Muscle of leg (tissue), 3 donors: ENCODE measurements at regions not wholly inside any gene's neighbourhood (a gene's known extent, or its start where the extent isn't known, plus 50 kb on each side); places are given as distances from the start of the nearest gene placed in this dataset.

Source experiments
- DNase-seq: peaks from one replicate; pipeline ENCODE4 v3.0.0; 2013
- H3K27ac ChIP-seq: one replicate; pipeline ENCODE4 v1.5.1; 2013; ENCODE audit warnings: mild to moderate bottlenecking, low read length, control low read depth
- H3K27me3 ChIP-seq: one replicate; pipeline ENCODE4 v1.6.1; 2013; ENCODE audit warnings: low read length; ENCODE audit not compliant: control insufficient read depth, insufficient read depth
- H3K36me3 ChIP-seq: one replicate; pipeline ENCODE4 v1.6.1; 2013; ENCODE audit warnings: low read length; ENCODE audit not compliant: control insufficient read depth, insufficient read depth
- H3K4me1 ChIP-seq: one replicate; pipeline ENCODE4 v1.6.1; 2013; ENCODE audit warnings: low read length; ENCODE audit not compliant: control insufficient read depth, insufficient read depth
- H3K4me3 ChIP-seq: one replicate; pipeline ENCODE4 v1.5.1; 2013; ENCODE audit warnings: low read length, control low read depth
- H3K9me3 ChIP-seq: replicated peaks from 2 replicates; pipeline ENCODE4 v1.6.1; 2013; ENCODE audit warnings: low read depth, low read length; ENCODE audit not compliant: control insufficient read depth
- WGBS: methylation state at CpG from one replicate; pipeline ENCODE4 v1.1.5; 2013; ENCODE audit warnings: missing lambda C conversion rate; ENCODE audit not compliant: insufficient coverage; 5-methylcytosine and 5-hydroxymethylcytosine counted together

- no peak overlapping the region for H3K27ac ChIP-seq
- no peaks in the 10 kb centered on the region for H3K9me3 ChIP-seq
- no peak for DNase-seq
- peaks cover 7% of the 10 kb centered on the region for H3K27me3 ChIP-seq
- no peaks in the 10 kb centered on the region for H3K4me1 ChIP-seq
- H3K36me3 ChIP-seq = no peaks in the 10 kb centered on the region
- no peak overlapping the region for H3K4me3 ChIP-seq
- WGBS = 73% methylated on average over 2 of the region's 4 CpGs
Observed at GRCh38 chr12:107339487-107339886, 246.1 kb upstream of the CRY1 start.

- H3K4me1 ChIP-seq = no peaks in the 10 kb centered on the region
- no peak overlapping the region for H3K27ac ChIP-seq
- no peaks in the 10 kb centered on the region for H3K9me3 ChIP-seq
- no peak for DNase-seq
- H3K4me3 ChIP-seq = no peak overlapping the region
- no peaks in the 10 kb centered on the region for H3K36me3 ChIP-seq
- peaks cover 7% of the 10 kb centered on the region for H3K27me3 ChIP-seq
- no CpG with 5 or more reads among the region's 2 CpGs for WGBS
Observed at GRCh38 chr12:107339932-107340331, 246.6 kb upstream of the CRY1 start.

- no CpG with 5 or more reads among the region's 5 CpGs for WGBS
- Histone ChIP-seq H3K9me3 (no peaks in the 10 kb centered on the region), H3K36me3 (no peaks in the 10 kb centered on the region), H3K27me3 (peaks cover 3% of the 10 kb centered on the region), H3K27ac (no peak overlapping the region), H3K4me1 (no peaks in the 10 kb centered on the region), H3K4me3 (no peak overlapping the region)
- DNase-seq = no peak
Observed at GRCh38 chr12:107340898-107341297, 247.5 kb upstream of the CRY1 start.

- DNase-seq = no peak
- H3K27ac ChIP-seq = no peak overlapping the region
- peaks cover 3% of the 10 kb centered on the region for H3K4me1 ChIP-seq
- no peaks in the 10 kb centered on the region for H3K27me3 ChIP-seq
- H3K4me3 ChIP-seq = no peak overlapping the region
- H3K36me3 ChIP-seq = no peaks in the 10 kb centered on the region
- no CpG with 5 or more reads among the region's 3 CpGs for WGBS
- H3K9me3 ChIP-seq = no peaks in the 10 kb centered on the region
Observed at GRCh38 chr12:107344035-107344808, 250.9 kb upstream of the CRY1 start.

GRCh38 chr12:107347261-107347660, 253.9 kb upstream of the CRY1 start:
- H3K27ac ChIP-seq = no peak overlapping the region
- no peak for DNase-seq
- WGBS = no CpG with 5 or more reads among the region's 3 CpGs
- no peak overlapping the region for H3K4me3 ChIP-seq
- no peaks in the 10 kb centered on the region for H3K36me3 ChIP-seq
- no peaks in the 10 kb centered on the region for H3K9me3 ChIP-seq
- H3K4me1 ChIP-seq = peaks cover 3% of the 10 kb centered on the region
- H3K27me3 ChIP-seq = no peaks in the 10 kb centered on the region

GRCh38 chr12:107349008-107349747, 255.8 kb upstream of the CRY1 start:
- 88% methylated on average over 1 of the region's 5 CpGs for WGBS
- Histone ChIP-seq H3K27me3 (no peaks in the 10 kb centered on the region), H3K4me3 (no peak overlapping the region), H3K9me3 (no peaks in the 10 kb centered on the region), H3K4me1 (peaks cover 3% of the 10 kb centered on the region), H3K27ac (no peak overlapping the region), H3K36me3 (no peaks in the 10 kb centered on the region)
- peak; percentile 30 for DNase-seq

GRCh38 chr12:107349839-107350238, 256.5 kb upstream of the CRY1 start:
- no peaks in the 10 kb centered on the region for H3K36me3 ChIP-seq
- no CpG with 5 or more reads among the region's 2 CpGs for WGBS
- no peak for DNase-seq
- H3K4me3 ChIP-seq = no peak overlapping the region
- H3K4me1 ChIP-seq = peaks cover 3% of the 10 kb centered on the region
- H3K27ac ChIP-seq = no peak overlapping the region
- H3K9me3 ChIP-seq = no peaks in the 10 kb centered on the region
- H3K27me3 ChIP-seq = no peaks in the 10 kb centered on the region

GRCh38 chr12:107351109-107351508, 257.8 kb upstream of the CRY1 start:
- 83% methylated on average over 1 of the region's 3 CpGs for WGBS
- DNase-seq = no peak

GRCh38 chr12:107351713-107352112, 258.4 kb upstream of the CRY1 start:
- Histone ChIP-seq H3K27ac (no peak overlapping the region), H3K27me3 (no peaks in the 10 kb centered on the region), H3K9me3 (no peaks in the 10 kb centered on the region), H3K4me3 (no peak overlapping the region), H3K36me3 (no peaks in the 10 kb centered on the region), H3K4me1 (peaks cover 3% of the 10 kb centered on the region)
- DNase-seq = no peak

More at GRCh38 chr12:107351109-107351508, 257.8 kb upstream of the CRY1 start:
- H3K4me1 ChIP-seq = peaks cover 3% of the 10 kb centered on the region
- no peaks in the 10 kb centered on the region for H3K9me3 ChIP-seq
- no peak overlapping the region for H3K4me3 ChIP-seq
- H3K27ac ChIP-seq = no peak overlapping the region
- H3K27me3 ChIP-seq = no peaks in the 10 kb centered on the region
- no peaks in the 10 kb centered on the region for H3K36me3 ChIP-seq

GRCh38 chr12:107352347-107353081, 259.2 kb upstream of the CRY1 start:
- no peak overlapping the region for H3K4me3 ChIP-seq
- WGBS = 83% methylated on average over 1 of the region's 2 CpGs
- H3K4me1 ChIP-seq = peaks cover 3% of the 10 kb centered on the region
- H3K9me3 ChIP-seq = no peaks in the 10 kb centered on the region
- DNase-seq = peak; percentile 7
- H3K27ac ChIP-seq = no peak overlapping the region
- peaks cover 2% of the 10 kb centered on the region for H3K27me3 ChIP-seq
- H3K36me3 ChIP-seq = no peaks in the 10 kb centered on the region
